ENCODE measurements at regions not wholly inside any gene's neighbourhood (a gene's known extent, or its start where the extent isn't known, plus 50 kb on each side); places are given as distances from the start of the nearest gene placed in this dataset.
A peak's percentile ranks its signal among the peaks of the same experiment; 100 is the strongest.

DNA sequence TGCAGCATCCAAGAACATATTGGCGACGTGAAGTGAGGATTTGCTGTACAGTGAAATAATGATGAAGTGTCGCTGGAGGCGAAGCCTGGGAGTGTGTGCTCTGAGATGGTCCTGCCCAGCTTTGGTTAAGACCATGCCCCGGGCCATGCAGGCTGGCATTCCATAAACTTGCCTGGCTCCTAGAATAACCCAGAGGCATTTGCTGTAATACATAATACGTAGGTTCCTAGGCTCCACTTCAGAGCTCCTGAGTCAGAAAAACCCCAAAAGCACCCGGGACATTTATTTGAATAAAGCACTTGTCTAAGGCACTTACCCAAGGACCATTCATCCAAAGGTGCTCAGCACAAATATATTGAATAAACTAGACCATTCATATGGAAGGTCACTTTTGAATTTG, 279.3 kb downstream of the ABCC12 start:
- dilution Hi-C loops (cut with MboI; ENCODE audit: extremely low pct_ligation_motif_present, low sequenced_read_pairs): no loop called here
- no peak for TF ChIP-seq EZH2 (IDR thresholded peaks at IDR 0.05; ENCODE audit: low read length)
- TF ChIP-seq CTCF (optimal IDR thresholded peaks at IDR 0.05 in 1 of 3, IDR thresholded peaks at IDR 0.05 in 1 of 3, conservative IDR thresholded peaks at IDR 0.05 in 1 of 3; ENCODE audit: extremely low read depth in 1 of 3, insufficient read depth in 2 of 3, low read length in 3 of 3): no peak
- no peaks in the 10 kb centered on the region for H3K79me2 ChIP-seq (ENCODE audit: control insufficient read depth, insufficient read depth, low read length)
- H3K9ac ChIP-seq (ENCODE audit: control insufficient read depth, extremely low read depth, insufficient read depth, low read length): no peak overlapping the region
- H3K4me1 ChIP-seq (ENCODE audit: control insufficient read depth, extremely low read depth, insufficient read depth, low read length): peaks cover 4% of the 10 kb centered on the region
- no peak overlapping the region for H3K27ac ChIP-seq (ENCODE audit: control insufficient read depth, insufficient read depth, low read length)
- H3K9me3 ChIP-seq (ENCODE audit: control insufficient read depth, low read depth, low read length): no peaks in the 10 kb centered on the region
- no peak overlapping the region for H3K4me3 ChIP-seq (ENCODE audit: control insufficient read depth in 2 of 3, extremely low read depth in 1 of 3, insufficient read depth in 2 of 3, low read depth in 1 of 3, low read length in 3 of 3)
- H3K27me3 ChIP-seq (ENCODE audit: control insufficient read depth, extremely low read depth, insufficient read depth, low read length): no peaks in the 10 kb centered on the region
- H3K4me2 ChIP-seq (ENCODE audit: control insufficient read depth, extremely low read depth, insufficient read depth, low read depth, low read length): no peak overlapping the region
- DNase-seq (ENCODE audit: low read depth, low spot score): no peak
- H3K36me3 ChIP-seq (ENCODE audit: control insufficient read depth in 2 of 2, extremely low read depth in 1 of 2, insufficient read depth in 2 of 2, low read length in 2 of 2): no peaks in the 10 kb centered on the region
- no peak overlapping the region for H2AFZ ChIP-seq (ENCODE audit: control insufficient read depth, low read length)
- FAIRE-seq: no peak
- H3K9me1 ChIP-seq (ENCODE audit: control insufficient read depth, extremely low read depth, insufficient read depth, low read length): no peaks in the 10 kb centered on the region
- H4K20me1 ChIP-seq (ENCODE audit: control insufficient read depth, extremely low read depth, insufficient read depth, low read length): no peaks in the 10 kb centered on the region

GRCh38 chr16:47873434-47873833, 282.4 kb downstream of the ABCC12 start:
- TF ChIP-seq CTCF (optimal IDR thresholded peaks at IDR 0.05 in 1 of 3, IDR thresholded peaks at IDR 0.05 in 1 of 3, conservative IDR thresholded peaks at IDR 0.05 in 1 of 3; ENCODE audit: extremely low read depth in 1 of 3, insufficient read depth in 2 of 3, low read length in 3 of 3) (peak; percentile 26 to 57 (median 29)), EZH2 (IDR thresholded peaks at IDR 0.05; ENCODE audit: low read length) (no peak)
- Histone ChIP-seq H3K27me3 (ENCODE audit: control insufficient read depth, extremely low read depth, insufficient read depth, low read length) (no peaks in the 10 kb centered on the region), H3K4me3 (ENCODE audit: control insufficient read depth in 2 of 3, extremely low read depth in 1 of 3, insufficient read depth in 2 of 3, low read depth in 1 of 3, low read length in 3 of 3) (no peak overlapping the region), H3K4me2 (ENCODE audit: control insufficient read depth, extremely low read depth, insufficient read depth, low read depth, low read length) (no peak overlapping the region), H3K4me1 (ENCODE audit: control insufficient read depth, extremely low read depth, insufficient read depth, low read length) (peaks cover 3% of the 10 kb centered on the region), H3K9me1 (ENCODE audit: control insufficient read depth, extremely low read depth, insufficient read depth, low read length) (no peaks in the 10 kb centered on the region), H3K9me3 (ENCODE audit: control insufficient read depth, low read depth, low read length) (no peaks in the 10 kb centered on the region), H4K20me1 (ENCODE audit: control insufficient read depth, extremely low read depth, insufficient read depth, low read length) (no peaks in the 10 kb centered on the region), H3K36me3 (ENCODE audit: control insufficient read depth in 2 of 2, extremely low read depth in 1 of 2, insufficient read depth in 2 of 2, low read length in 2 of 2) (no peaks in the 10 kb centered on the region), H3K27ac (ENCODE audit: control insufficient read depth, insufficient read depth, low read length) (no peak overlapping the region), H3K79me2 (ENCODE audit: control insufficient read depth, insufficient read depth, low read length) (no peaks in the 10 kb centered on the region), H2AFZ (ENCODE audit: control insufficient read depth, low read length) (no peak overlapping the region), H3K9ac (ENCODE audit: control insufficient read depth, extremely low read depth, insufficient read depth, low read length) (no peak overlapping the region)
- FAIRE-seq (peak; percentile 17), DNase-seq (ENCODE audit: low read depth, low spot score) (no peak)
- dilution Hi-C loops (cut with MboI; ENCODE audit: extremely low pct_ligation_motif_present, low sequenced_read_pairs): no loop called here
